OCI-LY7 (cell line): ENCODE measurements at regions not wholly inside any gene's neighbourhood (a gene's known extent, or its start where the extent isn't known, plus 50 kb on each side); places are given as distances from the start of the nearest gene placed in this dataset.

Source experiments
- BruUV-seq: library from RNA; stranded (reverse); fragments of 400-500 nt; replicated peaks from 2 replicates; lab custom pipeline; 2021; lab: Mats Ljungman, UMichigan
- CTCF ChIA-PET: fragments of 300-600 bp; sonication (Branson Sonifier 250); formaldehyde crosslinking; loops from one replicate; lab custom pipeline; 2022; ENCODE audit warnings: antibody characterized with exemption; ENCODE audit not compliant: unreplicated experiment; lab: Charles Lee
- POLR2A ChIA-PET: fragments of 300-600 bp; sonication (Branson Sonifier 250); formaldehyde crosslinking; loops from one replicate; lab custom pipeline; 2022; ENCODE audit warnings: antibody characterized with exemption; lab: Charles Lee
- DNase-seq: peaks from one replicate; pipeline ENCODE4 v3.0.0-alpha.2; 2015; ENCODE audit warnings: low spot score
- H2AFZ ChIP-seq: fragments of 200-600 bp; sonication (generic), shearing (Covaris generic); 2 replicates; pipeline ENCODE4 v1.6.1; 2014; ENCODE audit warnings: mild to moderate bottlenecking, antibody characterized with exemption, low read length, moderate library complexity
- H3K27ac ChIP-seq: fragments of 200-600 bp; sonication (generic); 2 replicates; pipeline ENCODE4 v1.5.1; 2014; ENCODE audit warnings: mixed run types, low read depth, mild to moderate bottlenecking, moderate library complexity, low read length, inconsistent platforms; ENCODE audit not compliant: poor library complexity, severe bottlenecking
- H3K36me3 ChIP-seq: fragments of 200-600 bp; sonication (generic); 2 replicates; pipeline ENCODE4 v1.6.1; 2014; ENCODE audit warnings: mild to moderate bottlenecking, antibody characterized with exemption, low read length, moderate library complexity, mixed read lengths; ENCODE audit not compliant: insufficient read depth
- H3K4me1 ChIP-seq: fragments of 200-600 bp; sonication (generic); 2 replicates; pipeline ENCODE4 v1.5.1; 2014; ENCODE audit warnings: mild to moderate bottlenecking, low read length; ENCODE audit not compliant: insufficient read depth, poor library complexity, severe bottlenecking
- H3K4me2 ChIP-seq: fragments of 200-600 bp; sonication (generic); 2 replicates; pipeline ENCODE4 v1.6.1; 2014; ENCODE audit warnings: mild to moderate bottlenecking, low read length
- H3K4me3 ChIP-seq: fragments of 200-600 bp; sonication (generic); 2 replicates; pipeline ENCODE4 v1.5.1; 2014; ENCODE audit warnings: mild to moderate bottlenecking, low read depth, low read length; ENCODE audit not compliant: poor library complexity, severe bottlenecking
- H3K79me2 ChIP-seq: fragments of 200-600 bp; sonication (generic); 2 replicates; pipeline ENCODE4 v1.6.1; 2016; ENCODE audit warnings: low read depth, mild to moderate bottlenecking, low read length, moderate library complexity, mixed read lengths; ENCODE audit not compliant: insufficient read depth
- H3K9me2 ChIP-seq: fragments of 200-600 bp; sonication (generic); 2 replicates; pipeline ENCODE4 v1.6.1; 2016; ENCODE audit warnings: mild to moderate bottlenecking, low read length, mixed read lengths; ENCODE audit not compliant: insufficient read depth
- H3K9me3 ChIP-seq: fragments of 200-600 bp; sonication (generic); 2 replicates; pipeline ENCODE4 v1.6.1; 2014; ENCODE audit warnings: mild to moderate bottlenecking, mixed run types, low read length, mixed read lengths
- H4K20me1 ChIP-seq: fragments of 200-600 bp; sonication (generic); 2 replicates; pipeline ENCODE4 v1.6.1; 2014; ENCODE audit warnings: mild to moderate bottlenecking, antibody characterized with exemption, low read length, moderate library complexity, mixed read lengths; ENCODE audit not compliant: insufficient read depth
- CTCF ChIP-seq: fragments of 200-600 bp; sonication (generic); conservative IDR thresholded peaks from 2 replicates; pipeline ENCODE4 v1.5.1; 2014; ENCODE audit warnings: mild to moderate bottlenecking, antibody characterized with exemption, low read length, moderate library complexity, mixed read lengths
- EZH2phosphoT487 ChIP-seq: fragments of 200-600 bp; sonication (generic); IDR thresholded peaks from 2 replicates; pipeline ENCODE4 v1.6.1; 2018; ENCODE audit warnings: low read depth, borderline replicate concordance, mild to moderate bottlenecking, mixed run types, antibody characterized with exemption, low read length, moderate library complexity, mixed read lengths
- intact Hi-C: fragments of 100-400 bp; cut with micrococcal nuclease; formaldehyde crosslinking; loops from one replicate; pipeline ENCODE4 v1.10.0; 2022; ENCODE audit not compliant: unreplicated experiment

GRCh38 chrY:13567186-13567585 is 87.4 kb upstream of the UTY start:
- Histone ChIP-seq H3K4me1 (no peaks in the 10 kb centered on the region), H2AFZ (no peak overlapping the region), H3K4me3 (no peak overlapping the region), H4K20me1 (no peaks in the 10 kb centered on the region), H3K79me2 (no peaks in the 10 kb centered on the region), H3K9me2 (no peaks in the 10 kb centered on the region), H3K9me3 (no peaks in the 10 kb centered on the region), H3K4me2 (no peak overlapping the region), H3K27ac (no peak overlapping the region), H3K36me3 (no peaks in the 10 kb centered on the region)
- intact Hi-C loops: no loop called here
- CTCF ChIA-PET: no interaction called here
- BruUV-seq: no TSS peak
- POLR2A ChIA-PET: no interaction called here
- DNase-seq: no peak
- no peak for TF ChIP-seq EZH2phosphoT487
- no peak for TF ChIP-seq CTCF

- Histone ChIP-seq H2AFZ (no peak overlapping the region), H3K9me3 (no peaks in the 10 kb centered on the region), H3K4me1 (no peaks in the 10 kb centered on the region), H3K9me2 (no peaks in the 10 kb centered on the region), H3K4me3 (no peak overlapping the region), H3K4me2 (no peak overlapping the region), H3K27ac (no peak overlapping the region), H3K79me2 (no peaks in the 10 kb centered on the region), H3K36me3 (no peaks in the 10 kb centered on the region), H4K20me1 (no peaks in the 10 kb centered on the region)
- intact Hi-C loops: no loop called here
- no TSS peak for BruUV-seq
- no peak for DNase-seq
- ChIA-PET CTCF (no interaction called here), POLR2A (no interaction called here)
- no peak for TF ChIP-seq CTCF
- no peak for TF ChIP-seq EZH2phosphoT487
Observed at GRCh38 chrY:13554949-13555348, 75.1 kb upstream of the UTY start.

- ChIA-PET POLR2A (interaction anchor here (1.0 kb wide), 1 partner anchor 18 kb away, joined by 3 read pairs; no protein-coding TSS in a partner anchor), CTCF (no interaction called here)
- H3K9me3 ChIP-seq: no peaks in the 10 kb centered on the region
- no peaks in the 10 kb centered on the region for H3K79me2 ChIP-seq
- no peak overlapping the region for H3K27ac ChIP-seq
- no peaks in the 10 kb centered on the region for H4K20me1 ChIP-seq
- intact Hi-C loops: no loop called here
- no peaks in the 10 kb centered on the region for H3K9me2 ChIP-seq
- H2AFZ ChIP-seq: no peak overlapping the region
- no peaks in the 10 kb centered on the region for H3K4me1 ChIP-seq
- no peaks in the 10 kb centered on the region for H3K36me3 ChIP-seq
- no peak for TF ChIP-seq CTCF
- no peak for TF ChIP-seq EZH2phosphoT487
- BruUV-seq: no TSS peak
- no peak for DNase-seq
- no peak overlapping the region for H3K4me3 ChIP-seq
- H3K4me2 ChIP-seq: no peak overlapping the region
Observed at GRCh38 chrY:13552393-13553116, 72.7 kb upstream of the UTY start.
